RPMI7951 (cell line): ENCODE measurements at regions not wholly inside any gene's neighbourhood (a gene's known extent, or its start where the extent isn't known, plus 50 kb on each side); places are given as distances from the start of the nearest gene placed in this dataset.

ENCODE experiments used
- DNase-seq: peaks from one replicate; pipeline ENCODE4 v3.0.0-alpha.2; 2012; ENCODE audit warnings: low read depth

GRCh38 chr4:107094332-107094731 lies 58.2 kb upstream of the DKK2 start:
- peak; percentile 60 for DNase-seq
